ENCODE measurements at regions not wholly inside any gene's neighbourhood (a gene's known extent, or its start where the extent isn't known, plus 50 kb on each side); places are given as distances from the start of the nearest gene placed in this dataset.

GRCh38 chr5:29276371-29276770 is 1917.1 kb upstream of the CDH6 start:
- H3F3A ChIP-seq (ENCODE audit: low read depth) = no peaks in the 10 kb centered on the region
- no peak overlapping the region for H3K9ac ChIP-seq
- Mint-ChIP-seq H3K9me3 (peaks cover 6% of the 10 kb centered on the region), H3K4me3 (no peak overlapping the region), H3K27ac (no peak overlapping the region), H3K4me1 (no peaks in the 10 kb centered on the region), H3K27me3 (ENCODE audit: insufficient read depth, low read depth) (peaks cover 3% of the 10 kb centered on the region), H3K36me3 (no peaks in the 10 kb centered on the region)
- no peaks in the 10 kb centered on the region for H3K4me1 ChIP-seq
- no peaks in the 10 kb centered on the region for H4K20me1 ChIP-seq (ENCODE audit: low read depth)
- no peak overlapping the region for H3K4me3 ChIP-seq
- no peaks in the 10 kb centered on the region for H3K36me3 ChIP-seq
- no peaks in the 10 kb centered on the region for H3K9me3 ChIP-seq (ENCODE audit: low read depth)
- TF ChIP-seq, protein P1, sequence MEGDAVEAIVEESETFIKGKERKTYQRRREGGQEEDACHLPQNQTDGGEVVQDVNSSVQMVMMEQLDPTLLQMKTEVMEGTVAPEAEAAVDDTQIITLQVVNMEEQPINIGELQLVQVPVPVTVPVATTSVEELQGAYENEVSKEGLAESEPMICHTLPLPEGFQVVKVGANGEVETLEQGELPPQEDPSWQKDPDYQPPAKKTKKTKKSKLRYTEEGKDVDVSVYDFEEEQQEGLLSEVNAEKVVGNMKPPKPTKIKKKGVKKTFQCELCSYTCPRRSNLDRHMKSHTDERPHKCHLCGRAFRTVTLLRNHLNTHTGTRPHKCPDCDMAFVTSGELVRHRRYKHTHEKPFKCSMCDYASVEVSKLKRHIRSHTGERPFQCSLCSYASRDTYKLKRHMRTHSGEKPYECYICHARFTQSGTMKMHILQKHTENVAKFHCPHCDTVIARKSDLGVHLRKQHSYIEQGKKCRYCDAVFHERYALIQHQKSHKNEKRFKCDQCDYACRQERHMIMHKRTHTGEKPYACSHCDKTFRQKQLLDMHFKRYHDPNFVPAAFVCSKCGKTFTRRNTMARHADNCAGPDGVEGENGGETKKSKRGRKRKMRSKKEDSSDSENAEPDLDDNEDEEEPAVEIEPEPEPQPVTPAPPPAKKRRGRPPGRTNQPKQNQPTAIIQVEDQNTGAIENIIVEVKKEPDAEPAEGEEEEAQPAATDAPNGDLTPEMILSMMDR (IDR thresholded peaks at IDR 0.05) = no peak
- no peak for TF ChIP-seq EZH2phosphoT487 (IDR thresholded peaks at IDR 0.05)
- TF ChIP-seq EZH2 (IDR thresholded peaks at IDR 0.05) = no peak
- H3K79me2 ChIP-seq (ENCODE audit: low read depth) = no peaks in the 10 kb centered on the region
- no peak for DNase-seq (ENCODE audit: low spot score)
- no peaks in the 10 kb centered on the region for H3K27me3 ChIP-seq
- H2AFZ ChIP-seq (replicated peaks) = no peak overlapping the region
- no peak overlapping the region for H3K27ac ChIP-seq
- H3K4me2 ChIP-seq = no peak overlapping the region

- Mint-ChIP-seq H3K36me3 (no peaks in the 10 kb centered on the region), H3K4me1 (no peaks in the 10 kb centered on the region), H3K9me3 (no peaks in the 10 kb centered on the region), H3K27ac (no peak overlapping the region), H3K4me3 (no peak overlapping the region), H3K27me3 (ENCODE audit: insufficient read depth, low read depth) (no peaks in the 10 kb centered on the region)
- no peaks in the 10 kb centered on the region for H3K9me3 ChIP-seq (ENCODE audit: low read depth)
- no peaks in the 10 kb centered on the region for H3K27me3 ChIP-seq
- no peak overlapping the region for H3K9ac ChIP-seq
- DNase-seq (ENCODE audit: low spot score) = no peak
- TF ChIP-seq EZH2phosphoT487 (IDR thresholded peaks at IDR 0.05) = no peak
- TF ChIP-seq, protein P1 (IDR thresholded peaks at IDR 0.05) = no peak
- TF ChIP-seq EZH2 (IDR thresholded peaks at IDR 0.05) = no peak
- no peaks in the 10 kb centered on the region for H3K36me3 ChIP-seq
- no peaks in the 10 kb centered on the region for H3K79me2 ChIP-seq (ENCODE audit: low read depth)
- no peak overlapping the region for H3K4me3 ChIP-seq
- H3K27ac ChIP-seq = no peak overlapping the region
- no peaks in the 10 kb centered on the region for H4K20me1 ChIP-seq (ENCODE audit: low read depth)
- H3K4me2 ChIP-seq = no peak overlapping the region
- H3F3A ChIP-seq (ENCODE audit: low read depth) = no peaks in the 10 kb centered on the region
- no peak overlapping the region for H2AFZ ChIP-seq (replicated peaks)
- no peaks in the 10 kb centered on the region for H3K4me1 ChIP-seq
Measured at GRCh38 chr5:29263915-29264351, 1929.6 kb upstream of the CDH6 start.

DNA sequence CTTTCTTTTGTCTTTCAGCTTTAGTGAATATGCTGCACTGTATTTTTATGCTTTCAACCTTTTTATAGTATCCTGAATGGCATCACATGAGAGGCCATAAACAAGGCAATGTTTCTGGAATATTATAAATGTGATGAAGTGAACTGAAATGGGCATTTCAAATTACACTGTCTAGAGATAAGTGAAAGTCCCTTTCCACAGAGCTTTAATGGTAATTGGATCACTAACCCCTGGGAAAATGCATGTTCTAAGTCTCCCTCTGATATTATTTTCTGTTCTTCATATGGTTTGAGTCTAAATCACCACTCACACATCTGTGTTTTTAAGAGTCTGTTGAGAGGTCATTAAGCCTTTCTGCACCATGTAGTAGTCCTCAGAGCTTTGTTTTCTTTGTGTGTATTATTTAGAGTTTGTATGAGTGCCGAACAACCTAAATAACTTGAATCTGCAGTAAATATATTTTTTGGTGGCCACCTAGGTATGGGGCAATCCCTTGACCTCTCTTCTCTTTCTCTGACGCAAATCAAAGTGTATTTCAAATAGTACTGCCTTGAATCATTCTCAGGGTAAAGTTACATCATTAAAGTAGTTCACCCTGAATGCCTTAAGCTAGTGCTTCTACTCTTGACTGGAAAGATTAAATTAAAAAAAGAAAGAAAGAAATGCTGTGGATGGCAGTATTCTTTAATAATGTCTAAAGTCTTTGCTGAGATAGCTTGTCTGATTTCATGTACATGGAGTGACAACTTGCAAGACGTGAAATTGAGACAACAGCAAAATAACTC is 1931.0 kb upstream of the CDH6 start:
- H3F3A ChIP-seq (ENCODE audit: low read depth) = no peaks in the 10 kb centered on the region
- no peak overlapping the region for H2AFZ ChIP-seq (replicated peaks)
- no peak overlapping the region for H3K4me3 ChIP-seq
- Mint-ChIP-seq H3K36me3 (no peaks in the 10 kb centered on the region), H3K27me3 (ENCODE audit: insufficient read depth, low read depth) (no peaks in the 10 kb centered on the region), H3K4me1 (no peaks in the 10 kb centered on the region), H3K4me3 (no peak overlapping the region), H3K27ac (no peak overlapping the region), H3K9me3 (no peaks in the 10 kb centered on the region)
- no peaks in the 10 kb centered on the region for H3K36me3 ChIP-seq
- H3K27ac ChIP-seq = no peak overlapping the region
- H3K4me1 ChIP-seq = peaks cover under 1% of the 10 kb centered on the region
- no peak overlapping the region for H3K9ac ChIP-seq
- H4K20me1 ChIP-seq (ENCODE audit: low read depth) = no peaks in the 10 kb centered on the region
- TF ChIP-seq EZH2 (IDR thresholded peaks at IDR 0.05) = no peak
- TF ChIP-seq EZH2phosphoT487 (IDR thresholded peaks at IDR 0.05) = no peak
- TF ChIP-seq, protein P1 (IDR thresholded peaks at IDR 0.05) = no peak
- no peaks in the 10 kb centered on the region for H3K79me2 ChIP-seq (ENCODE audit: low read depth)
- H3K9me3 ChIP-seq (ENCODE audit: low read depth) = no peaks in the 10 kb centered on the region
- no peak for DNase-seq (ENCODE audit: low spot score)
- H3K4me2 ChIP-seq = no peak overlapping the region
- H3K27me3 ChIP-seq = no peaks in the 10 kb centered on the region
